HepG2 (cell line): ENCODE measurements at regions not wholly inside any gene's neighbourhood (a gene's known extent, or its start where the extent isn't known, plus 50 kb on each side); places are given as distances from the start of the nearest gene placed in this dataset.

Experiments used
- CTCF ChIP-seq: sonication (generic); formaldehyde crosslinking; IDR thresholded peaks from 2 replicates; pipeline ENCODE4 v1.5.0; 2020; ENCODE audit warnings: mild to moderate bottlenecking, missing genetic modification reagents, moderate library complexity
- EZH2 ChIP-seq: conservative IDR thresholded peaks from 2 replicates; pipeline ENCODE4 v1.6.1; 2012; ENCODE audit warnings: mild to moderate bottlenecking, low read depth, low read length, moderate library complexity
- FOXP4 ChIP-seq: sonication (generic); formaldehyde crosslinking; IDR thresholded peaks from 2 replicates; pipeline ENCODE4 v1.4.0; 2020; ENCODE audit warnings: missing genetic modification reagents
- MXD1 ChIP-seq: sonication (generic); formaldehyde crosslinking; IDR thresholded peaks from 2 replicates; pipeline ENCODE4 v1.4.0; 2020; ENCODE audit warnings: mild to moderate bottlenecking, missing genetic modification reagents
- REST ChIP-seq, 2 experiments: IDR thresholded peaks; 2 replicates each; pipeline ENCODE4 v1.6.1; 2011 to 2012; ENCODE audit warnings: low read length in 2 of 2, borderline replicate concordance in 1 of 2, low read depth in 1 of 2, mild to moderate bottlenecking in 1 of 2, moderate library complexity in 1 of 2
- TERF1 ChIP-seq: sonication (generic); formaldehyde crosslinking; IDR thresholded peaks from 2 replicates; pipeline ENCODE4 v1.8.0; 2022; ENCODE audit warnings: mild to moderate bottlenecking, missing genetic modification reagents, moderate library complexity
- TOE1 ChIP-seq: sonication (generic); formaldehyde crosslinking; IDR thresholded peaks from 2 replicates; pipeline ENCODE4 v1.4.0; 2020; ENCODE audit warnings: mild to moderate bottlenecking, missing genetic modification reagents
- YY1 ChIP-seq: IDR thresholded peaks from 2 replicates; pipeline ENCODE4 v1.6.1; 2011; ENCODE audit warnings: low read length, low read depth, moderate library complexity, mild to moderate bottlenecking; ENCODE audit not compliant: insufficient read depth, insufficient replicate concordance
- ZNF383 ChIP-seq: sonication (generic); formaldehyde crosslinking; IDR thresholded peaks from 2 replicates; pipeline ENCODE4 v1.4.0; 2020; ENCODE audit warnings: missing genetic modification reagents, mild to moderate bottlenecking, borderline replicate concordance
- ZNF879 ChIP-seq: sonication (generic); formaldehyde crosslinking; IDR thresholded peaks from 2 replicates; pipeline ENCODE4 v1.8.1; 2023; ENCODE audit warnings: missing genetic modification reagents

- no peak for TF ChIP-seq REST (IDR thresholded peaks at IDR 0.05; ENCODE audit: borderline replicate concordance in 1 of 2, low read depth in 1 of 2, low read length in 2 of 2)
- TF ChIP-seq EZH2, result no peak
- TF ChIP-seq ZNF383 (CRISPR knock-in tag), result no peak
- no peak for TF ChIP-seq TOE1 (CRISPR knock-in tag)
- TF ChIP-seq TERF1 (CRISPR knock-in tag), result no peak
- TF ChIP-seq YY1, result no peak
- no peak for TF ChIP-seq ZNF879 (CRISPR knock-in tag)
- TF ChIP-seq CTCF (CRISPR knock-in tag), result no peak
- TF ChIP-seq FOXP4 (CRISPR knock-in tag), result no peak
- no peak for TF ChIP-seq MXD1 (CRISPR knock-in tag)
Observed at GRCh38 chr1:229891227-229891626, 175.8 kb upstream of the GALNT2 start.
